Omental fat pad (tissue), 3 donors: ENCODE measurements at regions not wholly inside any gene's neighbourhood (a gene's known extent, or its start where the extent isn't known, plus 50 kb on each side); places are given as distances from the start of the nearest gene placed in this dataset.

Experiments
- ATAC-seq: fragments of 150-250 bp; one replicate; pipeline ENCODE4 v1.9.1; 2016; ENCODE audit warnings: mild to moderate bottlenecking, moderate library complexity; ENCODE audit not compliant: low FRiP score
- DNase-seq: peaks from one replicate; pipeline ENCODE4 v3.0.0-alpha.2; 2019; ENCODE audit warnings: low spot score
- TF ChIP-seq, protein P1 (sequence below), 3 donors: fragments of 450-650 bp; IDR thresholded peaks; one replicate each; pipeline ENCODE4 v1.5.1; 2016 to 2017; ENCODE audit warnings: antibody characterized with exemption in 3 of 3, mild to moderate bottlenecking in 3 of 3, moderate library complexity in 2 of 3

- ATAC-seq (no peak), DNase-seq (no peak)
- TF ChIP-seq, protein P1, sequence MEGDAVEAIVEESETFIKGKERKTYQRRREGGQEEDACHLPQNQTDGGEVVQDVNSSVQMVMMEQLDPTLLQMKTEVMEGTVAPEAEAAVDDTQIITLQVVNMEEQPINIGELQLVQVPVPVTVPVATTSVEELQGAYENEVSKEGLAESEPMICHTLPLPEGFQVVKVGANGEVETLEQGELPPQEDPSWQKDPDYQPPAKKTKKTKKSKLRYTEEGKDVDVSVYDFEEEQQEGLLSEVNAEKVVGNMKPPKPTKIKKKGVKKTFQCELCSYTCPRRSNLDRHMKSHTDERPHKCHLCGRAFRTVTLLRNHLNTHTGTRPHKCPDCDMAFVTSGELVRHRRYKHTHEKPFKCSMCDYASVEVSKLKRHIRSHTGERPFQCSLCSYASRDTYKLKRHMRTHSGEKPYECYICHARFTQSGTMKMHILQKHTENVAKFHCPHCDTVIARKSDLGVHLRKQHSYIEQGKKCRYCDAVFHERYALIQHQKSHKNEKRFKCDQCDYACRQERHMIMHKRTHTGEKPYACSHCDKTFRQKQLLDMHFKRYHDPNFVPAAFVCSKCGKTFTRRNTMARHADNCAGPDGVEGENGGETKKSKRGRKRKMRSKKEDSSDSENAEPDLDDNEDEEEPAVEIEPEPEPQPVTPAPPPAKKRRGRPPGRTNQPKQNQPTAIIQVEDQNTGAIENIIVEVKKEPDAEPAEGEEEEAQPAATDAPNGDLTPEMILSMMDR (IDR thresholded peaks at IDR 0.05): no peak
These were observed 169.2 kb upstream of the RBPJ start for GRCh38 chr4:26151615-26152014.

GRCh38 chr4:26152056-26152455 is 168.8 kb upstream of the RBPJ start:
- DNase-seq: no peak
- ATAC-seq: no peak

GRCh38 chr4:26157541-26157940 is 163.3 kb upstream of the RBPJ start:
- DNase-seq (no peak), ATAC-seq (no peak)
- TF ChIP-seq, protein P1 (IDR thresholded peaks at IDR 0.05): no peak

More at GRCh38 chr4:26152056-26152455, 168.8 kb upstream of the RBPJ start:
- TF ChIP-seq, protein P1 (IDR thresholded peaks at IDR 0.05): no peak

GRCh38 chr4:26160591-26160990 is 160.2 kb upstream of the RBPJ start:
- DNase-seq (no peak), ATAC-seq (no peak)
- TF ChIP-seq, protein P1 (IDR thresholded peaks at IDR 0.05): no peak

- DNase-seq (no peak), ATAC-seq (no peak)
- TF ChIP-seq, protein P1 (IDR thresholded peaks at IDR 0.05): no peak
These were observed 159.6 kb upstream of the RBPJ start for GRCh38 chr4:26161030-26161824.

DNA sequence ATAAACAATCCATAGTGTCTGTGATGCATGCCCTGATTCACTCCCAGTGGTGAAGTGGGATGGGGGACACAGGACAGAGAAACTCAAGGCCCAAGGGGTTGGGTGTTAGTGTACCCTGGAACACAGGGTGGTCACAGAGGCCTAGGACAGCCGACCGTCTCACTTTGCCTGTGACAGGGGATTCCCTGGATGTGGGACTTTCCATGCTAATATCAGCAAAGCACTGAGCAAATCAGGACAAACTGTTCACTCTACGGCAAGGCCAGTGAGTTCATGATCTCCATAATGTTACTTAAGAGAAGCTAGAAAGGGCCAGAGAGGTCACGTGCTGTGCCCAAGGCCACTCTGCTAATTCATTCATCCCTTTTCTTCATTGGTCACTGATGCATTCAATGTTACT is 158.7 kb upstream of the RBPJ start:
- DNase-seq (no peak), ATAC-seq (no peak)
- TF ChIP-seq, protein P1 (IDR thresholded peaks at IDR 0.05): no peak
